Body of pancreas (tissue), 4 donors: ENCODE measurements at regions not wholly inside any gene's neighbourhood (a gene's known extent, or its start where the extent isn't known, plus 50 kb on each side); places are given as distances from the start of the nearest gene placed in this dataset.

Experiments
- ATAC-seq: fragments of 150-250 bp; one replicate; pipeline ENCODE4 v1.9.1; 2016
- DNase-seq, 4 donors: peaks; one replicate each; pipeline ENCODE4 v3.0.0-alpha.2; 2019
- H3K27ac ChIP-seq, 4 donors: fragments of 200-600 bp; sonication (generic); 1 replicate in 3 of 4; 2 replicates in 1 of 4; pipeline versions ENCODE4 v1.5.1 to v1.6.1; 2016 to 2019; ENCODE audit warnings: mild to moderate bottlenecking in 1 of 4, mixed read lengths in 1 of 4, moderate library complexity in 1 of 4
- H3K27me3 ChIP-seq, 2 donors: fragments of 200-600 bp; sonication (generic); one replicate each; pipeline ENCODE4 v1.6.0; 2016; ENCODE audit warnings: mild to moderate bottlenecking in 1 of 2
- H3K36me3 ChIP-seq, 2 donors: fragments of 200-600 bp; sonication (generic); replicated peaks in 1 of 2; 2 replicates each; pipeline ENCODE4 v1.5.1; 2016; ENCODE audit warnings: low read depth in 2 of 2; ENCODE audit not compliant: insufficient read depth in 1 of 2
- H3K4me1 ChIP-seq: fragments of 200-600 bp; sonication (generic); one replicate; pipeline ENCODE4 v1.6.0; 2016
- H3K4me3 ChIP-seq, 2 donors: fragments of 200-600 bp; sonication (generic); 1 replicate in 1 of 2; 2 replicates in 1 of 2; pipeline ENCODE4 v1.5.1; 2016 to 2019
- H3K9me3 ChIP-seq, 3 donors: fragments of 200-600 bp; sonication (generic); 1 replicate in 2 of 3; 2 replicates in 1 of 3; pipeline ENCODE4 v1.5.1; 2016
- CTCF ChIP-seq, 7 experiments: fragments of 450-650 bp in 4 of 7; fragments of 200-600 bp in 3 of 7; sonication (generic) in 3 of 7; IDR thresholded peaks; one replicate each; pipeline ENCODE4 v1.5.1; 2016 to 2019; ENCODE audit warnings: antibody characterized with exemption in 7 of 7
- POLR2A ChIP-seq, 3 donors: fragments of 450-650 bp; IDR thresholded peaks; one replicate each; pipeline ENCODE4 v1.6.1; 2016; ENCODE audit warnings: antibody characterized with exemption in 3 of 3, mild to moderate bottlenecking in 2 of 3
- WGBS, 2 donors: methylation state at CpG; one replicate each; pipeline ENCODE4 v1.1.5; 2017; 5-methylcytosine and 5-hydroxymethylcytosine counted together
- intact Hi-C: fragments of 100-400 bp; cut with DNase I; formaldehyde crosslinking; loops from one replicate; pipeline ENCODE4 v1.15.1; 2023

GRCh38 chr4:128721896-128722295 is 87.6 kb upstream of the JADE1 start:
- Histone ChIP-seq H3K27ac (no peak overlapping the region), H3K36me3 (no peaks in the 10 kb centered on the region), H3K9me3 (no peaks in the 10 kb centered on the region), H3K27me3 (no peaks in the 10 kb centered on the region), H3K4me1 (peaks cover 8% of the 10 kb centered on the region), H3K4me3 (no peak overlapping the region)
- DNase-seq = no peak
- intact Hi-C loops = no loop called here
- WGBS, 2 donors = 81 to 83% methylated on average over 4 of the region's 4 CpGs
- no peak for TF ChIP-seq CTCF (IDR thresholded peaks at IDR 0.05)
- TF ChIP-seq POLR2A (IDR thresholded peaks at IDR 0.05) = no peak
- ATAC-seq = no peak

GRCh38 chr4:128720270-128720669 is 89.2 kb upstream of the JADE1 start:
- H3K27ac ChIP-seq = no peak overlapping the region
- WGBS, 2 donors = 74 to 81% methylated on average over 4 of the region's 4 CpGs
- DNase-seq = no peak
- no peaks in the 10 kb centered on the region for H3K36me3 ChIP-seq
- ATAC-seq = no peak
- no peak overlapping the region for H3K4me3 ChIP-seq
- H3K9me3 ChIP-seq = no peaks in the 10 kb centered on the region
- H3K4me1 ChIP-seq = peaks cover 3% of the 10 kb centered on the region
- no peaks in the 10 kb centered on the region for H3K27me3 ChIP-seq
- intact Hi-C loops = no loop called here
- TF ChIP-seq POLR2A (IDR thresholded peaks at IDR 0.05) (no peak), CTCF (IDR thresholded peaks at IDR 0.05) (no peak)

GRCh38 chr4:128718768-128719167 is 90.7 kb upstream of the JADE1 start:
- intact Hi-C loops = no loop called here
- H3K4me3 ChIP-seq = no peak overlapping the region
- no peak for ATAC-seq
- no peaks in the 10 kb centered on the region for H3K27me3 ChIP-seq
- no peaks in the 10 kb centered on the region for H3K36me3 ChIP-seq
- TF ChIP-seq CTCF (IDR thresholded peaks at IDR 0.05) (no peak), POLR2A (IDR thresholded peaks at IDR 0.05) (no peak)
- no peak overlapping the region for H3K27ac ChIP-seq
- H3K4me1 ChIP-seq = no peaks in the 10 kb centered on the region
- no peak for DNase-seq
- H3K9me3 ChIP-seq = no peaks in the 10 kb centered on the region
- 35 to 50% methylated on average over 1 of the region's 1 CpG for WGBS, 2 donors

- H3K27ac ChIP-seq = peak overlapping the region in 1 of 4 donors; percentile 18
These were observed 93.2 kb upstream of the JADE1 start for GRCh38 chr4:128716338-128716737.

More at GRCh38 chr4:128716338-128716737, 93.2 kb upstream of the JADE1 start:
- H3K36me3 ChIP-seq = no peaks in the 10 kb centered on the region
- no peak overlapping the region for H3K4me3 ChIP-seq
- no peaks in the 10 kb centered on the region for H3K27me3 ChIP-seq
- intact Hi-C loops = no loop called here
- H3K4me1 ChIP-seq = no peaks in the 10 kb centered on the region
- no peak for ATAC-seq
- H3K9me3 ChIP-seq = no peaks in the 10 kb centered on the region
- WGBS, 2 donors = 68 to 84% methylated on average over 4 of the region's 4 CpGs
- TF ChIP-seq POLR2A (IDR thresholded peaks at IDR 0.05) (no peak), CTCF (IDR thresholded peaks at IDR 0.05) (no peak)
- DNase-seq = no peak
